IMR-90 (cell line): ENCODE measurements at regions not wholly inside any gene's neighbourhood (a gene's known extent, or its start where the extent isn't known, plus 50 kb on each side); places are given as distances from the start of the nearest gene placed in this dataset.

Experiments used
- ATAC-seq: fragments of 200-7000 bp; cut with Tn5 transposase; 2 replicates; pipeline ENCODE4 v1.9.1; 2020; ENCODE audit warnings: low read depth, mild to moderate bottlenecking, moderate library complexity
- BruUV-seq: library from RNA; stranded (reverse); fragments of 400-500 nt; replicated peaks from 2 replicates; lab custom pipeline; 2021; lab: Mats Ljungman, UMichigan
- CTCF ChIA-PET: fragments of 300-600 bp; formaldehyde crosslinking; extraction: SDS; loops from one replicate; lab custom pipeline; 2021; ENCODE audit warnings: antibody characterized with exemption; lab: Yijun Ruan, JAX
- POLR2A ChIA-PET: fragments of 300-600 bp; sonication (Branson Sonifier 250); formaldehyde crosslinking; loops from one replicate; lab custom pipeline; 2022; ENCODE audit warnings: antibody characterized with exemption; ENCODE audit not compliant: unreplicated experiment; lab: Charles Lee
- DNase-seq: peaks from one replicate; pipeline ENCODE4 v3.0.0; 2013
- H2AFZ ChIP-seq: replicated peaks from 2 replicates; pipeline ENCODE3; 2013; ENCODE audit warnings: low read length, mild to moderate bottlenecking; ENCODE audit not compliant: poor library complexity
- H2AK5ac ChIP-seq: 2 replicates; pipeline ENCODE4 v1.6.1; 2013; ENCODE audit warnings: low read depth, low read length, inconsistent platforms
- H2AK9ac ChIP-seq: replicated peaks from 2 replicates; pipeline ENCODE3; 2013; ENCODE audit warnings: mild to moderate bottlenecking, low read depth, low read length, moderate library complexity; ENCODE audit not compliant: poor library complexity
- H2BK120ac ChIP-seq: 2 replicates; pipeline ENCODE4 v1.6.1; 2013; ENCODE audit warnings: low read depth, low read length, inconsistent platforms
- H2BK15ac ChIP-seq: 3 replicates; pipeline ENCODE4 v1.6.1; 2013; ENCODE audit warnings: low read depth, low read length, inconsistent platforms
- H2BK20ac ChIP-seq: 2 replicates; pipeline ENCODE4 v1.6.1; 2013; ENCODE audit warnings: low read depth, mild to moderate bottlenecking, inconsistent platforms, low read length, moderate library complexity
- H2BK5ac ChIP-seq: 2 replicates; pipeline ENCODE4 v1.6.1; 2013; ENCODE audit warnings: mild to moderate bottlenecking, low read depth, low read length, inconsistent platforms; ENCODE audit not compliant: poor library complexity, severe bottlenecking
- H3K14ac ChIP-seq: replicated peaks from 2 replicates; pipeline ENCODE4 v1.6.1; 2013; ENCODE audit warnings: low read depth, low read length, inconsistent platforms
- H3K18ac ChIP-seq: 2 replicates; pipeline ENCODE4 v1.6.1; 2013; ENCODE audit warnings: low read depth, low read length, control low read depth
- H3K23ac ChIP-seq: 2 replicates; pipeline ENCODE4 v1.6.1; 2013; ENCODE audit warnings: low read depth, low read length, inconsistent platforms
- H3K27ac ChIP-seq: 2 replicates; pipeline ENCODE4 v1.5.1; 2013; ENCODE audit warnings: mild to moderate bottlenecking, control low read depth, low read length; ENCODE audit not compliant: insufficient read depth
- H3K27me3 ChIP-seq: 2 replicates; pipeline ENCODE4 v1.6.1; 2013; ENCODE audit warnings: low read length; ENCODE audit not compliant: control insufficient read depth, insufficient read depth
- H3K36me3 ChIP-seq: 2 replicates; pipeline ENCODE4 v1.6.1; 2013; ENCODE audit warnings: low read length, mixed read lengths; ENCODE audit not compliant: control insufficient read depth, insufficient read depth
- H3K4ac ChIP-seq: 2 replicates; pipeline ENCODE4 v1.6.1; 2013; ENCODE audit warnings: low read depth, low read length, inconsistent platforms
- H3K4me1 ChIP-seq: 2 replicates; pipeline ENCODE4 v1.6.1; 2013; ENCODE audit warnings: low read length, mixed read lengths; ENCODE audit not compliant: control insufficient read depth, insufficient read depth
- H3K4me2 ChIP-seq: 2 replicates; pipeline ENCODE4 v1.6.1; 2013; ENCODE audit warnings: low read depth, mild to moderate bottlenecking, control low read depth, low read length, moderate library complexity
- H3K4me3 ChIP-seq: 2 replicates; pipeline ENCODE4 v1.5.1; 2013; ENCODE audit warnings: low read depth, mild to moderate bottlenecking, control low read depth, low read length, moderate library complexity; ENCODE audit not compliant: insufficient read depth
- H3K56ac ChIP-seq: 2 replicates; pipeline ENCODE4 v1.6.1; 2013; ENCODE audit warnings: low read length, inconsistent platforms; ENCODE audit not compliant: insufficient read depth; ENCODE audit errors: extremely low read depth
- H3K79me1 ChIP-seq, 2 experiments: 2 replicates each; pipeline ENCODE4 v1.6.1; 2013; ENCODE audit warnings: low read length in 2 of 2, inconsistent platforms in 1 of 2, low read depth in 1 of 2
- H3K9ac ChIP-seq: 2 replicates; pipeline ENCODE4 v1.6.1; 2013; ENCODE audit warnings: low read depth, low read length, control low read depth
- H3K9me1 ChIP-seq: 2 replicates; pipeline ENCODE4 v1.6.1; 2013; ENCODE audit warnings: low read length, inconsistent platforms; ENCODE audit not compliant: insufficient read depth
- H3K9me3 ChIP-seq: 2 replicates; pipeline ENCODE4 v1.6.1; 2013; ENCODE audit warnings: low read length; ENCODE audit not compliant: control insufficient read depth, insufficient read depth
- H4K20me1 ChIP-seq: 2 replicates; pipeline ENCODE4 v1.6.1; 2013; ENCODE audit warnings: low read length, inconsistent platforms; ENCODE audit not compliant: insufficient read depth
- H4K5ac ChIP-seq: 2 replicates; pipeline ENCODE4 v1.6.1; 2013; ENCODE audit warnings: mild to moderate bottlenecking, low read depth, low read length, control low read depth
- H4K8ac ChIP-seq, 2 experiments: 2 replicates each; pipeline ENCODE4 v1.6.1; 2013; ENCODE audit warnings: low read depth in 2 of 2, low read length in 2 of 2, control low read depth in 1 of 2, inconsistent platforms in 1 of 2
- H4K91ac ChIP-seq: 2 replicates; pipeline ENCODE4 v1.6.1; 2013; ENCODE audit warnings: low read depth, low read length, inconsistent platforms; ENCODE audit not compliant: insufficient read depth
- CHD1 ChIP-seq: IDR thresholded peaks from 2 replicates; pipeline ENCODE4 v1.6.1; 2012; ENCODE audit warnings: low read depth, low read length, improper control_type of control experiment
- RAD21 ChIP-seq: IDR thresholded peaks from 2 replicates; pipeline ENCODE4 v1.6.1; 2012; ENCODE audit warnings: low read length, improper control_type of control experiment
- WGBS, 2 experiments: methylation state at CpG; one replicate each; pipeline versions ENCODE4 v1.1.5 to v1.1.7; 2013; ENCODE audit warnings: missing lambda C conversion rate in 2 of 2; ENCODE audit not compliant: insufficient read length in 1 of 2; ENCODE audit errors: extremely low coverage in 2 of 2; 5-methylcytosine and 5-hydroxymethylcytosine counted together
- dilution Hi-C: fragments of 300-500 bp; cut with HindIII; formaldehyde crosslinking; loops from one replicate; pipeline ENCODE4 v1.14.3; 2018; ENCODE audit warnings: low sequenced_read_pairs; ENCODE audit not compliant: unreplicated experiment
- in situ Hi-C: fragments of 300-500 bp; cut with MboI; formaldehyde crosslinking; loops from 3 replicates; pipeline ENCODE4 v1.14.3; 2019; ENCODE audit warnings: low sequenced_read_pairs, inconsistent platforms, mixed read lengths
- intact Hi-C: fragments of 100-400 bp; cut with micrococcal nuclease; formaldehyde crosslinking; loops from 2 replicates; pipeline ENCODE4 v1.10.0; 2022

DNA sequence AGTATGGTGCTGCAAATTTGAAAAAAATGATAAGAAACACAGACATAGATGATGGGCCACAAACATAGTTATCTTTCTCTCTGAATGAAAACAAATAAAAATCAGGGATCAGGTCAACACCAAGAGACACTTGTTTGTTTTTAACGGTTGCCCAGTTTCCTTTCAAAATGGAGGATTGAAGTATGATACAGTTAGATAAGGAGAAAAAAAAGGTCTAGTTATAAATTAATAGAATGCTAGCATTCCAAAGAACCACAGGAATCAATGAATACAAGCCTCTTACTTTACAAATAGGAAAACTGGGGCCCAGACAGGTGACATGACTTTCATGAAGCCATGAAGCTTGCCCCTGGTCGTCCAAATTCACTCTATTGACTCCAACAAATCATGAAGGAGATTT, 305.1 kb downstream of the ZNF621 start:
- no peak overlapping the region for H2BK120ac ChIP-seq
- H2AK5ac ChIP-seq = no peak overlapping the region
- no peak overlapping the region for H2AK9ac ChIP-seq
- H3K9me3 ChIP-seq = peaks cover 5% of the 10 kb centered on the region
- no peaks in the 10 kb centered on the region for H4K20me1 ChIP-seq
- ATAC-seq (no peak), DNase-seq (no peak)
- H3K79me1 ChIP-seq = no peaks in the 10 kb centered on the region
- H3K56ac ChIP-seq = no peak overlapping the region
- no peak overlapping the region for H4K91ac ChIP-seq
- no TSS peak for BruUV-seq
- no peak for TF ChIP-seq CHD1
- no peak for TF ChIP-seq RAD21
- no peak overlapping the region for H3K9ac ChIP-seq
- no CpG with 5 or more reads among the region's 2 CpGs for WGBS, 2 experiments
- H3K4me2 ChIP-seq = no peak overlapping the region
- intact Hi-C loops (no loop called here), dilution Hi-C loops (no loop called here), in situ Hi-C loops (no loop called here)
- no peaks in the 10 kb centered on the region for H3K9me1 ChIP-seq
- H3K4me3 ChIP-seq = no peak overlapping the region
- no peaks in the 10 kb centered on the region for H3K36me3 ChIP-seq
- POLR2A ChIA-PET = no interaction called here
- no peak overlapping the region for H2BK20ac ChIP-seq
- no peak overlapping the region for H3K4ac ChIP-seq
- H2BK5ac ChIP-seq = no peak overlapping the region
- no peak overlapping the region for H4K5ac ChIP-seq
- CTCF ChIA-PET = no interaction called here
- H4K8ac ChIP-seq = no peak overlapping the region
- H3K18ac ChIP-seq = no peak overlapping the region
- no peak overlapping the region for H3K27ac ChIP-seq
- no peaks in the 10 kb centered on the region for H3K4me1 ChIP-seq
- H3K14ac ChIP-seq = no peak overlapping the region
- H3K27me3 ChIP-seq = no peaks in the 10 kb centered on the region
- H2BK15ac ChIP-seq = no peak overlapping the region
- no peak overlapping the region for H3K23ac ChIP-seq
- H2AFZ ChIP-seq = no peak overlapping the region
